ENCODE measurements at regions not wholly inside any gene's neighbourhood (a gene's known extent, or its start where the extent isn't known, plus 50 kb on each side); places are given as distances from the start of the nearest gene placed in this dataset.

DNA sequence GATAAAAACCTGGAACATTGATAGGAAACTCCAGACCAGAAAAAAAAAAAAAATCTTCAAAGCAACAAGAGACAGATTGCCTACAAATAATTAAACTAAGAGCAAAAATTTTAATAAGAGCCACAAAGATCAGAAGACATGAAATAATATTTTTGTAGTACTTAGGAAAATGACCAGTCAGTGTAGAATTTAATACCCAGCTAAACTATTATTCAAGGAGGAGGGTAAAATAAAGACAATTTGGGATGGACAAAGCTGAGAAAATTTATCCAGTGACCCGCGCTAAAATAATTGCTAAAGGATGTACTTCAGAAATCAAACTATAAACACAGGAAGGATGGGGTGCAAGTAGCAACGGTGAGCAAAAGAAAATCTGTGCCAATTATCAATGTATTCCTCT, 133.2 kb downstream of the AQP9 start:
- TF ChIP-seq, protein P1, sequence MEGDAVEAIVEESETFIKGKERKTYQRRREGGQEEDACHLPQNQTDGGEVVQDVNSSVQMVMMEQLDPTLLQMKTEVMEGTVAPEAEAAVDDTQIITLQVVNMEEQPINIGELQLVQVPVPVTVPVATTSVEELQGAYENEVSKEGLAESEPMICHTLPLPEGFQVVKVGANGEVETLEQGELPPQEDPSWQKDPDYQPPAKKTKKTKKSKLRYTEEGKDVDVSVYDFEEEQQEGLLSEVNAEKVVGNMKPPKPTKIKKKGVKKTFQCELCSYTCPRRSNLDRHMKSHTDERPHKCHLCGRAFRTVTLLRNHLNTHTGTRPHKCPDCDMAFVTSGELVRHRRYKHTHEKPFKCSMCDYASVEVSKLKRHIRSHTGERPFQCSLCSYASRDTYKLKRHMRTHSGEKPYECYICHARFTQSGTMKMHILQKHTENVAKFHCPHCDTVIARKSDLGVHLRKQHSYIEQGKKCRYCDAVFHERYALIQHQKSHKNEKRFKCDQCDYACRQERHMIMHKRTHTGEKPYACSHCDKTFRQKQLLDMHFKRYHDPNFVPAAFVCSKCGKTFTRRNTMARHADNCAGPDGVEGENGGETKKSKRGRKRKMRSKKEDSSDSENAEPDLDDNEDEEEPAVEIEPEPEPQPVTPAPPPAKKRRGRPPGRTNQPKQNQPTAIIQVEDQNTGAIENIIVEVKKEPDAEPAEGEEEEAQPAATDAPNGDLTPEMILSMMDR (IDR thresholded peaks at IDR 0.05): no peak
- H3K4me3 ChIP-seq: no peak overlapping the region
- no peak overlapping the region for H3K27ac ChIP-seq
- DNase-seq (ENCODE audit: low spot score): no peak

DNA sequence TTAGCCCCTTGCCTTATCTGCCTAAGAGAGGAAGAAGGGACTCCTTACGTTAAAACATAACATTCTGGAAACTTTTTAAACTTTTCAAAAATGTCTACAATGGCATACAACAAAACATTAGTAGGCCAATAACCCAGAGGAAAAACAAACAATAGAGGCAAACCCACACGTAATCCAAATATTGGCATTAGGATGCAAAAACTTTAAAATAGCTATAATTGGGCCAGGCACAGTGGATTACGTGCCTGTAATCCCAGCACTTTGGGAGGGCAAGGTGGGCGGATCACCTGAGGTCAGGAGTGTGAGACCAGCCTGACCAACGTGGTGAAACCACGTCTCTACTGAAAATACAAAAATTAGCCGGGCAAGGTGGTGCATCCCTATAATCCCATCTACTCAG, 134.9 kb downstream of the AQP9 start:
- TF ChIP-seq, protein P1 (IDR thresholded peaks at IDR 0.05): no peak
- no peak for DNase-seq (ENCODE audit: low spot score)

DNA sequence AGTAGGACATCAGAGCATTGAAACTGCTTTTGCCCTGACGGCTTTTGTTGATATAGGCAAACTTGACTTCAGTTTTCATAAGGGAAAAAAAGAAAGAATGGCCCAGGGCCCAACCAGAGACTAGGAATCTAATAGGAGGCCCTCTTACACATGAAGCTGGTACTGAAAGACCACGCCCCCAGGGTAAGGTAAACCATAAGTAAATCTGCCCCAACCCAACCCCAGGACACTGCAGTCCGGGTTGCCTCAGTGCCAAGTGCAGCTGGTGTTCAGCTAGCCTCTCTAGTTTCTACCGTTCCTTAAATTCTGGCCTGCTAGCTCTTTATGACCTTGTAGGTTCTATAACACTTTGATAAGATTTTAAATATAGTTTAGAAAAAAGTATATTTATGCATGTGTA, 136.7 kb downstream of the AQP9 start:
- no peak overlapping the region for H3K27ac ChIP-seq
- no peak overlapping the region for H3K4me3 ChIP-seq
- no peak for DNase-seq (ENCODE audit: low spot score)
- TF ChIP-seq, protein P1 (IDR thresholded peaks at IDR 0.05): no peak

More for the DNA sequence above, 134.9 kb downstream of the AQP9 start:
- Histone ChIP-seq H3K4me3 (no peak overlapping the region), H3K27ac (no peak overlapping the region)

DNA sequence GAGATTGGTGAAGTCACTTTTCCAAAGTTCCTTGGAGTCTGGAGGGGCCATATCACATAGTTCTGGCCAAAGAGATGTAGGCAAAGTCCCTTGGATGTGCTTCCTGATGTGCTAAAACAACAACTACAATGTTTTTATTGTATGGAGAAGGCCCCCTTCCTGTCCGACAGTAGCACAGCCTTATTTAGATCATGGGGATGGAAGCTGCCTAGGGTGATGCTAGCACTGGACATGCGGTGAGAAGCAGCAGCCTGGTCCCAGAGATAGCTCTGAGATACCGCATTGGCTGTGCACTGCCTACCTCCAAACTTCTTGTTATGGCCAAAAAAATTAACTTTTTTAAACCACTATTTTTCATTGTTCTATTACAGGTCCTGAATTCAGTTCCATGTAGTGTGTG, 137.6 kb downstream of the AQP9 start:
- TF ChIP-seq, protein P1 (IDR thresholded peaks at IDR 0.05): no peak

DNA sequence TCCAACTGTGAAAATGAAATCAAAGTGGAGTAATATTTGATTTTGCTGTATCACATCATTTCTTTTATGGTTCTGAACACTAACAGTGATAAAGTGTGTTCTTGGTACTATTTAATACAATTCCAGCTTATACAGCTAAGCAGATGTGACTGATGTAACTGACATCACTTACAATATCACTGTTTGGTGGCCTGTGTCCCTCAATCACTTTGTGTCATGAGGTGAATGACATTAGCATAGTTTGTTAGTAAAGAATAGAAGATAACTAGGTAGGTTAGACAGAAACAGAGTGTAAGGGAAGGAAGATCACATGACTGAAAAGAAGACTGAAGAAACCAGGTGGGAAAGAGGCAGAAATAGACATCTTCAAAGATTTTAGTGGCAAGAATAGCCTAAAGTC, 138.7 kb downstream of the AQP9 start:
- no peak for DNase-seq (ENCODE audit: low spot score)
- TF ChIP-seq, protein P1 (IDR thresholded peaks at IDR 0.05): no peak
- no peak overlapping the region for H3K4me3 ChIP-seq

More for the DNA sequence above, 137.6 kb downstream of the AQP9 start:
- no peak overlapping the region for H3K27ac ChIP-seq
- DNase-seq (ENCODE audit: low spot score): no peak
- no peak overlapping the region for H3K4me3 ChIP-seq

DNA sequence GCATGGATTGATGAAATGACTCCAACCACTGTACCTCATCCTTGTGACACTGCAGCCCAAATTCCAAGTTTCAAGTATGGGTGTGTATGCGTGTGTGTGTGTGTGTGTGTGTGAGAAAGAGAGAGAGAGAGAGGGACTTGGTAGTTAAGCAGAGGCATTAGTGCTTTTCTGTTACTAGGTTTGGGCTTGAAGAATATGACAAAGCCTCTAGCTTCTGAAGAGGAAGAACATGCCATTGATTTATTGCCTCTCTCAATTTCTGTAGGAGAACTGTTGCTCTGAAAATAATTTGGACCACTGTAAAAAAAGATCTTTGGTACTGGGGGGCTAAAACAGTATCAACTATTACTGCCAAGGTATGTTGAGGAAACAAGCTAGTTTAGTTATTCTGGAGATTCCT, 139.2 kb downstream of the AQP9 start:
- H3K4me3 ChIP-seq: no peak overlapping the region
- DNase-seq (ENCODE audit: low spot score): no peak

More for the DNA sequence above, 138.7 kb downstream of the AQP9 start:
- no peak overlapping the region for H3K27ac ChIP-seq

DNA sequence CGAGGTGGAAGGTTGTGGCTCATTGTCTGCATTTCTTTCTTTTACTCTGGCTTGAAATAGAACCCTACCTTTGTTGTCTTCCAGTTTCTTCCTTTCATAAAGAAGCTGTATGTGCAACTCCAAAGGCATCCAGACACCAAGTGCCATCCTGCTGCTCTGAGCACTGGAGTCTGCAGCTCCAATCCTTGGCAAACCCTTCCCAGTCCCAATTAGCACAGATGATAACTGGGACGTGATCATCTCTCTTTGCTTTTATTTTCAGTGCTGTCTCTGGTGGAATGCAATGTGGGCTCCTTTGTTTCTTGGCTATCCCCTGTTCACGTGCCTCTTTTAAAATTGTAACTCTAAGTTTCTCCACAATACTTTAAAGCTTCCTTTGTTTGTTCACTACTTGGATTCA, 140.9 kb downstream of the AQP9 start:
- TF ChIP-seq, protein P1 (IDR thresholded peaks at IDR 0.05): no peak
- no peak for DNase-seq (ENCODE audit: low spot score)
- no peak overlapping the region for H3K4me3 ChIP-seq
- H3K27ac ChIP-seq: no peak overlapping the region

More for the DNA sequence above, 139.2 kb downstream of the AQP9 start:
- TF ChIP-seq, protein P1 (IDR thresholded peaks at IDR 0.05): no peak
- no peak overlapping the region for H3K27ac ChIP-seq
